ENCODE measurements at regions not wholly inside any gene's neighbourhood (a gene's known extent, or its start where the extent isn't known, plus 50 kb on each side); places are given as distances from the start of the nearest gene placed in this dataset.

DNA sequence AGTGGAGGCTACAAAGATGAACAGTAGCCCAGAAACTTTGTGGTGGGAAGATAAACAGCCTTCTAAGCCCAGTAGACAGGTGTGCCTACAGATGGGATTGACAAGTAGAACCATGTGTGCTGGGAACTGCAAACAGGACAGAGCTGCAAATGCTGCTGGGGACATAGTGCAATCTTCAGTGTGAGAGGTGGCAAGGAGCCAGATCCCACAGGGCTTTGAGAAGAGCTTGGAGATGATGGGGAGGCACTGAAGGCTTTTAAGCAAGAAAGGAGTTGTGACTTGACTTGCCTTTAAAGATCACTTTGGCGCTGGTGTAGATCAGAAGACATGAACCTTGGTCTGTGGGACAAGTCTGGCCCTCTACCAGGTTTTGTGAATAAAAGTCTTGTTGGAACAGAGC, 675.2 kb downstream of the ACTL7B start:
- TF ChIP-seq, protein P1, sequence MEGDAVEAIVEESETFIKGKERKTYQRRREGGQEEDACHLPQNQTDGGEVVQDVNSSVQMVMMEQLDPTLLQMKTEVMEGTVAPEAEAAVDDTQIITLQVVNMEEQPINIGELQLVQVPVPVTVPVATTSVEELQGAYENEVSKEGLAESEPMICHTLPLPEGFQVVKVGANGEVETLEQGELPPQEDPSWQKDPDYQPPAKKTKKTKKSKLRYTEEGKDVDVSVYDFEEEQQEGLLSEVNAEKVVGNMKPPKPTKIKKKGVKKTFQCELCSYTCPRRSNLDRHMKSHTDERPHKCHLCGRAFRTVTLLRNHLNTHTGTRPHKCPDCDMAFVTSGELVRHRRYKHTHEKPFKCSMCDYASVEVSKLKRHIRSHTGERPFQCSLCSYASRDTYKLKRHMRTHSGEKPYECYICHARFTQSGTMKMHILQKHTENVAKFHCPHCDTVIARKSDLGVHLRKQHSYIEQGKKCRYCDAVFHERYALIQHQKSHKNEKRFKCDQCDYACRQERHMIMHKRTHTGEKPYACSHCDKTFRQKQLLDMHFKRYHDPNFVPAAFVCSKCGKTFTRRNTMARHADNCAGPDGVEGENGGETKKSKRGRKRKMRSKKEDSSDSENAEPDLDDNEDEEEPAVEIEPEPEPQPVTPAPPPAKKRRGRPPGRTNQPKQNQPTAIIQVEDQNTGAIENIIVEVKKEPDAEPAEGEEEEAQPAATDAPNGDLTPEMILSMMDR (IDR thresholded peaks at IDR 0.05; ENCODE audit: insufficient read depth, low read depth, low read length), result no peak
- no peak for TF ChIP-seq EZH2 (IDR thresholded peaks at IDR 0.05; ENCODE audit: insufficient read depth, low read length)

Measured in astrocyte (in vitro differentiated cells and primary cell).